ENCODE measurements at regions not wholly inside any gene's neighbourhood (a gene's known extent, or its start where the extent isn't known, plus 50 kb on each side); places are given as distances from the start of the nearest gene placed in this dataset.

- Histone ChIP-seq H3K4me3 (no peak overlapping the region), H3K27ac (no peak overlapping the region), H3K4me1 (no peaks in the 10 kb centered on the region), H3K27me3 (ENCODE audit: insufficient read depth in 3 of 3, low read length in 2 of 3) (no peaks in the 10 kb centered on the region), H3K9me3 (no peaks in the 10 kb centered on the region), H3K36me3 (ENCODE audit: insufficient read depth in 1 of 2, low read depth in 1 of 2) (no peaks in the 10 kb centered on the region)
- ATAC-seq (no peak), DNase-seq (no peak)
- intact Hi-C loops (cut with DNase I) = loop anchor here in 1 of 2 donors (10.0 kb wide), 1 partner anchor 756 kb away; no protein-coding TSS in a partner anchor
- WGBS, 3 donors = 54 to 80% (median 63%) methylated on average over 4 of the region's 4 CpGs
- no peak for TF ChIP-seq CTCF (IDR thresholded peaks at IDR 0.05)
Measured at GRCh38 chr3:87359025-87359424, 82.6 kb upstream of the POU1F1 start.

- Histone ChIP-seq H3K4me3 (no peak overlapping the region), H3K27ac (no peak overlapping the region), H3K4me1 (no peaks in the 10 kb centered on the region), H3K27me3 (ENCODE audit: insufficient read depth in 3 of 3, low read length in 2 of 3) (no peaks in the 10 kb centered on the region), H3K9me3 (no peaks in the 10 kb centered on the region), H3K36me3 (ENCODE audit: insufficient read depth in 1 of 2, low read depth in 1 of 2) (no peaks in the 10 kb centered on the region)
- TF ChIP-seq CTCF (IDR thresholded peaks at IDR 0.05) = no peak
- WGBS, 3 donors = 69 to 88% (median 71%) methylated on average over 2 of the region's 2 CpGs
- intact Hi-C loops (cut with DNase I) = loop anchor here in 1 of 2 donors (10.0 kb wide), 1 partner anchor 757 kb away; no protein-coding TSS in a partner anchor
- ATAC-seq (no peak), DNase-seq (no peak)
Measured at GRCh38 chr3:87358066-87358465, 81.7 kb upstream of the POU1F1 start.

- no peak overlapping the region for H3K27ac ChIP-seq
- H3K36me3 ChIP-seq (ENCODE audit: insufficient read depth in 1 of 2, low read depth in 1 of 2) = no peaks in the 10 kb centered on the region
- intact Hi-C loops (cut with DNase I) = loop anchor here (5.0 to 10.0 kb wide), 2 partner anchors 648 to 760 kb away; no protein-coding TSS in a partner anchor
- no peaks in the 10 kb centered on the region for H3K9me3 ChIP-seq
- no peaks in the 10 kb centered on the region for H3K4me1 ChIP-seq
- H3K4me3 ChIP-seq = no peak overlapping the region
- no peak for ATAC-seq
- TF ChIP-seq CTCF (IDR thresholded peaks at IDR 0.05) = no peak
- no peaks in the 10 kb centered on the region for H3K27me3 ChIP-seq (ENCODE audit: insufficient read depth in 3 of 3, low read length in 2 of 3)
- no peak for DNase-seq
Measured at GRCh38 chr3:87354398-87354797, 78.0 kb upstream of the POU1F1 start.

GRCh38 chr3:87351937-87352336, 75.6 kb upstream of the POU1F1 start:
- DNase-seq (no peak), ATAC-seq (no peak)
- intact Hi-C loops (cut with DNase I) = loop anchor here (5.0 to 10.0 kb wide), 2 partner anchors 650 to 763 kb away; no protein-coding TSS in a partner anchor
- Histone ChIP-seq H3K36me3 (ENCODE audit: insufficient read depth in 1 of 2, low read depth in 1 of 2) (no peaks in the 10 kb centered on the region), H3K27ac (no peak overlapping the region), H3K9me3 (no peaks in the 10 kb centered on the region), H3K4me1 (no peaks in the 10 kb centered on the region), H3K27me3 (ENCODE audit: insufficient read depth in 3 of 3, low read length in 2 of 3) (no peaks in the 10 kb centered on the region), H3K4me3 (no peak overlapping the region)
- 92 to 97% (median 95%) methylated on average over 1 of the region's 1 CpG for WGBS, 3 donors
- no peak for TF ChIP-seq CTCF (IDR thresholded peaks at IDR 0.05)
